ENCODE measurements at regions not wholly inside any gene's neighbourhood (a gene's known extent, or its start where the extent isn't known, plus 50 kb on each side); places are given as distances from the start of the nearest gene placed in this dataset.
"Not testable (repeated sequence)": the region's sequence is repeated elsewhere in the genome, so short reads cannot be mapped to it uniquely, and the experiment has no call there.

GRCh38 chrY:8852278-8852677 lies 485.0 kb upstream of the TSPY4 start:
- no peak overlapping the region for H3K27ac ChIP-seq
- TF ChIP-seq CTCF (IDR thresholded peaks at IDR 0.05), result no peak
- TF ChIP-seq ZFX (IDR thresholded peaks at IDR 0.05; ENCODE audit: borderline replicate concordance), result no peak

GRCh38 chrY:8888371-8888770 lies 448.9 kb upstream of the TSPY4 start:
- TF ChIP-seq CTCF (IDR thresholded peaks at IDR 0.05) (no peak), ZFX (IDR thresholded peaks at IDR 0.05; ENCODE audit: borderline replicate concordance) (no peak)
- no peak overlapping the region for H3K27ac ChIP-seq

- no peak overlapping the region for H3K27ac ChIP-seq
- TF ChIP-seq ZFX (IDR thresholded peaks at IDR 0.05; ENCODE audit: borderline replicate concordance), result no peak
- no peak for TF ChIP-seq CTCF (IDR thresholded peaks at IDR 0.05)
Measured at GRCh38 chrY:8897876-8898275, 439.4 kb upstream of the TSPY4 start.

- no peak overlapping the region for H3K27ac ChIP-seq
- peak; percentile 27 for TF ChIP-seq CTCF (IDR thresholded peaks at IDR 0.05)
- no peak for TF ChIP-seq ZFX (IDR thresholded peaks at IDR 0.05; ENCODE audit: borderline replicate concordance)
Measured at GRCh38 chrY:8905141-8905540, 432.1 kb upstream of the TSPY4 start.

GRCh38 chrY:8922576-8922975 lies 414.7 kb upstream of the TSPY4 start:
- H3K27ac ChIP-seq, result not testable (repeated sequence)

Data from 22Rv1 (cell line).